Epithelial cell of esophagus (primary cell): ENCODE measurements at regions not wholly inside any gene's neighbourhood (a gene's known extent, or its start where the extent isn't known, plus 50 kb on each side); places are given as distances from the start of the nearest gene placed in this dataset.

Experiments used
- DNase-seq: peaks from one replicate; pipeline ENCODE4 v3.0.0; 2010; ENCODE audit warnings: low read depth
- H3K4me3 ChIP-seq: 2 replicates; pipeline ENCODE4 v1.5.1; 2011; ENCODE audit warnings: mild to moderate bottlenecking, low read length, control low read depth
- TF ChIP-seq, protein P1 (sequence below): IDR thresholded peaks from 2 replicates; pipeline ENCODE4 v1.5.1; 2011; ENCODE audit warnings: low read depth, mild to moderate bottlenecking, low read length, control low read depth, inconsistent platforms; ENCODE audit not compliant: insufficient read depth; ENCODE audit errors: missing control alignments

DNA sequence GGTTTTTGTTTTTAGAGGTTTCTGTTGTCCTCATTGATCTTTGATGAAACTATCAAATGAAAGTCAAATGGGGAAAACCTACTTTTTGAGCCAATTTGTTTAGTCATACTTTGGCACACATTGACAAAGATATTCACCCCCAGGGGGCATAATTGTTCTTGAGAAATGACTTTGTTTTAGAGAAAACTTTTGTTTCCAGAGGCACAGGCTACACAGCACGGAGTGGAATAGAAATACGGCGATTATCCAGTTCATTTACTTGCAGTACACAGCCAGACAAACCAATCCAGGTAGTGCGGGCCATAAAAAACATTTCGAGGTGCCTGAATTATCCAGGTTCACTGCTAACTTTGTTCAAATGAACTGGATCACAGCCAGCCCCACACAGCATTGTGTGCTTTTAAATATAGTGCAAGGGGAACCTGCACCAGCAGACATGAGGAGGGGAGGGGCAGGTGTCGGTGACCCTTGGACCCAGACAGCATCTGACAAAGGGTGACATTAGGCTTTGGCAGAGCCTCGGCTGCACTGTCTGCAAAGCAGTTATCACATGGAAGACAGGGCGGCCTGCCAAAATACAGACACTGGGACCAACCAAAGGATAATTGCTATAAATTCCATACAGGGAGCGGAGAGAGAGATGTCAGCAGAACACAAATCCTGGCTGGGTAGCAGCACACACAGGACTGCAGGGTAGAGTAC, 179.6 kb upstream of the NOCT start:
- TF ChIP-seq, protein P1, sequence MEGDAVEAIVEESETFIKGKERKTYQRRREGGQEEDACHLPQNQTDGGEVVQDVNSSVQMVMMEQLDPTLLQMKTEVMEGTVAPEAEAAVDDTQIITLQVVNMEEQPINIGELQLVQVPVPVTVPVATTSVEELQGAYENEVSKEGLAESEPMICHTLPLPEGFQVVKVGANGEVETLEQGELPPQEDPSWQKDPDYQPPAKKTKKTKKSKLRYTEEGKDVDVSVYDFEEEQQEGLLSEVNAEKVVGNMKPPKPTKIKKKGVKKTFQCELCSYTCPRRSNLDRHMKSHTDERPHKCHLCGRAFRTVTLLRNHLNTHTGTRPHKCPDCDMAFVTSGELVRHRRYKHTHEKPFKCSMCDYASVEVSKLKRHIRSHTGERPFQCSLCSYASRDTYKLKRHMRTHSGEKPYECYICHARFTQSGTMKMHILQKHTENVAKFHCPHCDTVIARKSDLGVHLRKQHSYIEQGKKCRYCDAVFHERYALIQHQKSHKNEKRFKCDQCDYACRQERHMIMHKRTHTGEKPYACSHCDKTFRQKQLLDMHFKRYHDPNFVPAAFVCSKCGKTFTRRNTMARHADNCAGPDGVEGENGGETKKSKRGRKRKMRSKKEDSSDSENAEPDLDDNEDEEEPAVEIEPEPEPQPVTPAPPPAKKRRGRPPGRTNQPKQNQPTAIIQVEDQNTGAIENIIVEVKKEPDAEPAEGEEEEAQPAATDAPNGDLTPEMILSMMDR: no peak
- no peak overlapping the region for H3K4me3 ChIP-seq
- peak; percentile 62 for DNase-seq

DNA sequence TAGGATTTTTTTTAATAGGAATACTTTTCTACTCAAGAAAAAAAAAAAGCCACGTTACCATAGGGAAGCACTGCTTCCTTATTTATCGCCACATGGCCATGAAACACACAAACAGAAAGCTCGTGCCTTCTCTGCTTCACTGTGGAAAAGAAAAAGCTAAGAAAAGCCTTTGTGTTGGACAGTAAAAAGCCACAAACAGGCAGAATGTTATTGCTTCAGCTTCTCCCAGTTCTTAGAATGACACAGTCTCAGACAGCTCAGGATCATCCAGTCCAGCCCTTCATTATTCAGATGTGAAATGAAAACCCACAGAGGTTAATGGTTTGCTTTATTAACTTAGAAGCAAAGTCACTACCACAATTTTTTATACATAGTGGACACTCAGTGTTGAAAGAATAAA, 181.6 kb upstream of the NOCT start:
- no peak overlapping the region for H3K4me3 ChIP-seq
- no peak for DNase-seq
- TF ChIP-seq, protein P1: no peak

DNA sequence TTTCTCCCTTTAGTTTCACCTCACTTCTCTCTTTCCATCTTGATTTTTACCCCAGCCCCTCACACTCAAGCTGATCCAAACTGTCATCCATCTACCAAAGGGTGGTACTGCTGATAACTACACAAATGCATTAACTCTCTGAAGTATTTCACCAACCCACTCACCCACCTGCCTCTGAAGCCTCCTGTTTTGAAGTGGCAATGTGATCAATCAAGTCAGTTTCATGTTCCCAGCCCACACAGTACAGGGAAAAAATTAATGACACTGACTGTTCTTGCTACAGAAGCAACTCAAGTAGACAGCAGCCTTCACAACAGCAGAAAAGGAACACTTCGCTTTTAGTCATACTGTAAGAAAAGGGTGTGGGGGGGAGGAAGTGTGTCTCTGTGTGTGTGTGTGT, 183.0 kb upstream of the NOCT start:
- peak; percentile 53 for DNase-seq
- TF ChIP-seq, protein P1: no peak
- H3K4me3 ChIP-seq: no peak overlapping the region

DNA sequence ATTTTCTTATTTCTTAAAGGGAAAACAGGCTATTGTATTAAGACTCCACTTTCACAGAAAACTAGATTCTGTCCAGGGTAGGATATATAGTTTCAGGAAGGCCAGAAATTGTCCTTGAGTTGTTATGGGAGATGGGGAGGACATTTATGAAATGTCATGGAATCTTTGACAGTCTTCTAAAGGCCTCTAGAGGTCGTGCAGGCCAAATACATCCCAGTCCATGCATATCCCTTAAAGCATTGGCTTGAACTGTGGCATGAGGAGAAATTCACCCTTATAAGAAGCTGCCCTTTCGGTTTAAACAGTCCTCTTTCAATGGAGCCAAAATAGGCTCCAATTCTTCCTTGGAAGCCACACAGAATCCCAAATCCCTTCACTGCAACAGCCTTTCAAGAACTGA, 183.6 kb upstream of the NOCT start:
- no peak for DNase-seq
- no peak overlapping the region for H3K4me3 ChIP-seq
- TF ChIP-seq, protein P1: no peak

DNA sequence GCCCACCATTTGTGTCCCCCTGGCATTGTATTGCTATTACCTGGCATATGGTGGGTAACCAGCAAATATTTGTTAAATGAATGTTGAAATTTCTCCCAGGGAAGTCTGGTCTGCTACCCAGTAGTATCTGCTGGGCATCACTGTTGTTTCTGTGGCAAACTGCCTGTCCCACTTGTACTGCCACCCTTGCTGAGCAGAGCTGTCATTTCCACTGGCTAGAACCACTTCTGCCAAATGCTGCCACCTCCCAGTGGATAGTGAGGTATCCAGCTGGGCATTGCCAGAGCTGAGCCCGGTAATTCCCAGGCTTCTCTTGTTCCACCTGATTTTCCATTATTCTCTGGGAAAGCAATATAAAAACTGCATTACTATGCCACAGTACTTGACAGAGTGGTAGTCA, 186.7 kb upstream of the NOCT start:
- DNase-seq: no peak
- TF ChIP-seq, protein P1: no peak
- H3K4me3 ChIP-seq: no peak overlapping the region

DNA sequence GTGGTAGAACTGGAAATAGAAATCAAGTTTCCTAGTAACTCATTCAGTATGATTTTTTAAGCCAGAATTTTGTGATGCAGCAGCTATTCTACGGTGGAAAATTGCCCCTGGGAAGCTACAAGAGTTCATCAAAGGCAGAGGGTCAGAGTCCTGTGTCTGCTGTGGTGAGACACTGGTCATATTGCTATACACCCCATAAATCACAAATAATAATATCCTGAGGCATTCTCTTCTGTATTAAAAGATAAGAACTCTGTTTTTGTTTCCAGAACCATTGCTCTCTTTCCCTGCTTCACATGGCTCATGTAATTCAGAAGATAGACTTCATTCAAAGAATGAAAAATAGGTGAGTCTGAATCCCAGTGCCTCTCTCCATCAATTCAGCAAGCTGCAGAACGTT, 188.8 kb upstream of the NOCT start:
- TF ChIP-seq, protein P1: no peak
- no peak for DNase-seq
- no peak overlapping the region for H3K4me3 ChIP-seq

DNA sequence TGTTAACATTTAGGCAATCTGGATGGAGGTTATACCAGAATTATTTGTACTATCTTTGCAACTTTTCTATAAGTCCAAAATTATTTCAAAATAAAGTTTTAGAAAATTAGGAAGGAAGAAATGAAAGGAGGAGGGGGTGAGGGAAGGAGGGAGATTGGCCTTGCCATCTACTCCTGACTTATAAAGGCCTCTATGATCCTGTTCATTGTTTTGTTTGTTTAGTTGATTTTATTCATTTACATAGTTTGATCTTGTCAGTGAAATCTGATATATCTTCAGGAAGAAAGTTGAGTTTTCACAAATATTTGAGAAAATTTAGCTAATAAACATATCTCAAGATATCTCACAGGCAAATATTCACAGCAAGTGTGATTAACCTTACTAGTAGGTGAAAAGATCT, 189.3 kb upstream of the NOCT start:
- H3K4me3 ChIP-seq: no peak overlapping the region
- TF ChIP-seq, protein P1: no peak
- DNase-seq: no peak
